HEK293 (cell line): ENCODE measurements at regions not wholly inside any gene's neighbourhood (a gene's known extent, or its start where the extent isn't known, plus 50 kb on each side); places are given as distances from the start of the nearest gene placed in this dataset.

Experiments used
- CTCF ChIA-PET: fragments of 350-600 bp; formaldehyde crosslinking; extraction: SDS; loops from one replicate; lab custom pipeline; 2021; ENCODE audit warnings: antibody characterized with exemption; lab: Yijun Ruan, JAX
- POLR2A ChIA-PET: fragments of 300-600 bp; formaldehyde crosslinking; extraction: SDS; loops from one replicate; lab custom pipeline; 2020; ENCODE audit warnings: antibody characterized with exemption, inconsistent platforms; lab: Yijun Ruan, JAX
- H3K27ac ChIP-seq: fragments of 200-500 bp; sonication (Bioruptor generic); 2 replicates; pipeline ENCODE4 v1.5.1; 2014; ENCODE audit warnings: low read depth, low read length, control low read depth, inconsistent platforms; ENCODE audit errors: extremely low read depth
- H3K36me3 ChIP-seq, 2 experiments: fragments of 200-500 bp in 1 of 2; sonication (Bioruptor generic) in 1 of 2; 1 replicate in 1 of 2; 2 replicates in 1 of 2; pipeline ENCODE4 v1.5.1; 2014 to 2017; ENCODE audit warnings: inconsistent platforms in 2 of 2, low read length in 2 of 2; ENCODE audit not compliant: control insufficient read depth in 2 of 2, insufficient read depth in 1 of 2
- H3K4me1 ChIP-seq: fragments of 200-500 bp; sonication (Bioruptor generic); 2 replicates; pipeline ENCODE4 v1.5.1; 2014; ENCODE audit warnings: mild to moderate bottlenecking, low read length, inconsistent platforms; ENCODE audit not compliant: control insufficient read depth, insufficient read depth
- H3K4me3 ChIP-seq: 2 replicates; pipeline ENCODE4 v1.5.1; 2011; ENCODE audit warnings: low read depth, mild to moderate bottlenecking, control low read depth, low read length, moderate library complexity
- H3K9me3 ChIP-seq: fragments of 200-500 bp; sonication (Bioruptor generic); 2 replicates; pipeline ENCODE4 v1.5.1; 2014; ENCODE audit warnings: low read depth, low read length, inconsistent platforms; ENCODE audit not compliant: control insufficient read depth, insufficient read depth
- ELK4 ChIP-seq: IDR thresholded peaks from 2 replicates; pipeline ENCODE4 v1.6.1; 2011; ENCODE audit warnings: mild to moderate bottlenecking, low read depth, low read length, borderline replicate concordance
- GFI1B ChIP-seq: fragments of 450-650 bp; formaldehyde crosslinking; IDR thresholded peaks from 2 replicates; pipeline ENCODE4 v1.5.1; 2016; ENCODE audit warnings: missing biosample characterization, missing genetic modification characterization
- HOXC10 ChIP-seq: sonication (generic); formaldehyde crosslinking; IDR thresholded peaks from 2 replicates; pipeline ENCODE4 v1.8.1; 2023; ENCODE audit warnings: mild to moderate bottlenecking, missing genetic modification reagents
- OVOL3 ChIP-seq: fragments of 450-650 bp; formaldehyde crosslinking; IDR thresholded peaks from 2 replicates; pipeline ENCODE4 v1.5.1; 2016; ENCODE audit warnings: missing biosample characterization, missing genetic modification characterization
- SETDB1 ChIP-seq: IDR thresholded peaks from one replicate; pipeline ENCODE4 v1.6.1; 2017; ENCODE audit warnings: mild to moderate bottlenecking, low read length, moderate library complexity, mixed read lengths; ENCODE audit not compliant: insufficient read length
- YY2 ChIP-seq: fragments of 450-650 bp; formaldehyde crosslinking; IDR thresholded peaks from 2 replicates; pipeline ENCODE4 v1.5.1; 2016; ENCODE audit warnings: missing biosample characterization, missing genetic modification characterization
- ZBTB11 ChIP-seq: fragments of 450-650 bp; formaldehyde crosslinking; conservative IDR thresholded peaks from 2 replicates; pipeline ENCODE4 v1.5.1; 2016; ENCODE audit warnings: low read depth, missing biosample characterization, missing genetic modification characterization
- ZNF223 ChIP-seq: fragments of 450-650 bp; formaldehyde crosslinking; IDR thresholded peaks from 2 replicates; pipeline ENCODE4 v1.5.1; 2016; ENCODE audit warnings: missing biosample characterization, missing genetic modification characterization
- ZNF24 ChIP-seq: fragments of 450-650 bp; formaldehyde crosslinking; IDR thresholded peaks from 2 replicates; pipeline ENCODE4 v1.5.1; 2016; ENCODE audit warnings: missing biosample characterization, missing genetic modification characterization
- ZNF26 ChIP-seq: fragments of 450-650 bp; formaldehyde crosslinking; IDR thresholded peaks from 2 replicates; pipeline ENCODE4 v1.5.1; 2016; ENCODE audit warnings: missing biosample characterization, missing genetic modification characterization
- ZNF274 ChIP-seq, 2 experiments: fragments of 200-500 bp in 1 of 2; fragments of 450-650 bp in 1 of 2; sonication (Bioruptor generic) in 1 of 2; formaldehyde crosslinking in 1 of 2; IDR thresholded peaks; 2 replicates each; pipeline versions ENCODE4 v1.5.1 to v1.6.1; 2014 to 2016; ENCODE audit warnings: borderline replicate concordance in 1 of 2, inconsistent platforms in 1 of 2, low read length in 1 of 2, missing biosample characterization in 1 of 2, missing genetic modification characterization in 1 of 2
- ZNF335 ChIP-seq: fragments of 450-650 bp; formaldehyde crosslinking; conservative IDR thresholded peaks from 2 replicates; pipeline ENCODE4 v1.5.1; 2016; ENCODE audit warnings: missing biosample characterization, missing genetic modification characterization
- ZNF416 ChIP-seq: fragments of 450-650 bp; formaldehyde crosslinking; IDR thresholded peaks from 2 replicates; pipeline ENCODE4 v1.5.1; 2016; ENCODE audit warnings: missing biosample characterization, missing genetic modification characterization
- ZNF555 ChIP-seq: fragments of 450-650 bp; formaldehyde crosslinking; conservative IDR thresholded peaks from 2 replicates; pipeline ENCODE4 v1.5.1; 2017; ENCODE audit warnings: missing biosample characterization, mild to moderate bottlenecking, missing genetic modification characterization, inconsistent platforms
- ZNF558 ChIP-seq: fragments of 450-650 bp; formaldehyde crosslinking; IDR thresholded peaks from 2 replicates; pipeline ENCODE4 v1.5.1; 2016; ENCODE audit warnings: missing biosample characterization, missing genetic modification characterization
- ZNF629 ChIP-seq: fragments of 450-650 bp; formaldehyde crosslinking; IDR thresholded peaks from 2 replicates; pipeline ENCODE4 v1.5.1; 2017; ENCODE audit warnings: missing biosample characterization, missing genetic modification characterization
- ZNF658 ChIP-seq: fragments of 450-650 bp; formaldehyde crosslinking; IDR thresholded peaks from 2 replicates; pipeline ENCODE4; 2016; ENCODE audit warnings: missing biosample characterization, missing genetic modification characterization
- ZNF660 ChIP-seq: fragments of 450-650 bp; IDR thresholded peaks from 2 replicates; pipeline ENCODE4 v1.5.1; 2018; ENCODE audit warnings: missing biosample characterization, mild to moderate bottlenecking, missing genetic modification characterization
- ZNF76 ChIP-seq: fragments of 450-650 bp; formaldehyde crosslinking; IDR thresholded peaks from 2 replicates; pipeline ENCODE4; 2016; ENCODE audit warnings: low read depth, missing biosample characterization, missing genetic modification characterization, borderline replicate concordance
- ZSCAN4 ChIP-seq: fragments of 450-650 bp; formaldehyde crosslinking; IDR thresholded peaks from 2 replicates; pipeline ENCODE4 v1.5.1; 2017; ENCODE audit warnings: missing biosample characterization, missing genetic modification characterization
- TF ChIP-seq, protein P1 (sequence below): fragments of 450-650 bp; formaldehyde crosslinking; IDR thresholded peaks from 2 replicates; pipeline ENCODE4 v1.5.1; 2017; ENCODE audit warnings: missing biosample characterization, mild to moderate bottlenecking, missing genetic modification characterization, moderate library complexity

DNA sequence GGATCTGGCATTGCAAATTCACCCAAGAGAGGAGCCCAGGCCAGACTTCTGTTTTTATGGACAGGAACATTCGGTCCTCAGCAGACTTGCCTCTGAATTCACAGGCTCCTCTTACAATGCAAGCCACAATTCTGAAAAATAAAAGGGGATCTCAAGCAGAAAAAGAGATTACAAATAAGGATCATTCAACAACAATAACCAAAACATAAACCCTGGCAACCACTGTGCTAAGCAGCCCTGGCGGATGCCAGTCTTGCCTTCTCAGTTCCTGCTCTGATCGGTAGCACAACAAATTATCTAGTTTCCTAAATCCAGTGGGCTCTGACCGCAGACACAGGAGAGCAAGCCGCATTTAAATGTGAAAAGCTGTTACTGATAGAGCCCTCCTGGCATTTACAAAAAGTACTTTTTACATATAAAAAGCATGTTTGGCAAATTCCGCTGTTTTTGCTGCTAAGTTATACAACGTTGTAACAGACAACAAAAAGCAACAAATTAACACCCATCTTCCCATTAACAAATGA lies 123.4 kb upstream of the FOXD3 start (continued):
- TF ChIP-seq ZNF76 (no peak), ZNF223 (tag by site-specific recombination) (no peak)
- TF ChIP-seq, all 188 proteins: peak for 0

DNA sequence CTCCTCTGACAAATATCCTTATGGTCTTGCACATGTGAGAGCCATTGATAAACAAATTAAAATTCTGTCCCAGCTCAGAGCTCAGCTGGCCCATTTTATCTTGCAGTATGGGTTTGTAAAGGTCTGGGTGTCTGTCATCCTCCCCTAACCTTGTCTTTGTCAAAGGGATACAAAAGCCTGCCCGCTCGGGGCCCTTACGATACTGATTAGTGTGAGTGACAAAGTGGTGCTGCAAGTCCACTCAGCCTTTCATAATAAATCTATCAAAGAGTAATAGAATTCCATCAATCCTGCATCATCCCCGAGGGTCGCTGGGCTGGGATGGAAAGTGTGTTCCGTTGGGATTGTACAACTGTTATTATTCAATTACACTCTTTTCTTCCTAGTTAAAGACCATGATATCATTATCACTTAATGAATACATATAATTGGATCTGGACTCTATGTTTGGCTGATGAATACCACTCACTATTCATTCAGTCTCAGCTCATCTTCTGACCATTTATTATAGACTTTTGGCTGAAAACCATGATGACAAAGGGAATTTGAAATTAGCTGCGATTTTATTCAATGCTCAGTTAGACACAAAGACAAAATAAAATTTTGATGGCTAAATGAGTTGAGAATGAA lies 122.5 kb upstream of the FOXD3 start:
- Histone ChIP-seq H3K4me1 (no peaks in the 10 kb centered on the region), H3K4me3 (no peak overlapping the region), H3K36me3 (no peaks in the 10 kb centered on the region), H3K27ac (no peak overlapping the region), H3K9me3 (no peaks in the 10 kb centered on the region)
- ChIA-PET POLR2A (no interaction called here), CTCF (interaction anchor here (2.1 kb wide), 1 partner anchor 10 kb away, joined by 11 read pairs; no protein-coding TSS in a partner anchor)
- TF ChIP-seq ZNF26 (tag by site-specific recombination) (no peak), ZNF558 (tag by site-specific recombination) (no peak), YY2 (tag by site-specific recombination) (no peak)

DNA sequence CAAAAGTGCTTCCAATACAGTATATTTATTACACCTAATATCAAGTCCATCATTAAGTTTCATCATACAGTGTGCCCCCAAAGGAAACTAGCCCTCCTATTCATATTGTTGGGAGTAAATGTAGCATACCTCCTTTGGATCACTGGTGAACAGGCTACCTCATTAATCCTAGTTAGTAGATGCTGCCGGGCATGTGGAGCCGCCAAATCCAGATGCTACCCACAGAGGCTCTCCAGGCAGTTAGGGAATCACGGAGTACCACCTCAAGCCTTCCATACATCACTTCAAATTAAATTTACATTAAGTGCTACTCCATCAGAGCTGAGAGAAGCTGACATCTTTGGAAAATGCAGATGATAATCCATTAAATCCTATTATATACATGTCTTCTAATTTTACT lies 121.7 kb upstream of the FOXD3 start:
- H3K4me3 ChIP-seq, result no peak overlapping the region
- POLR2A ChIA-PET, result no interaction called here
- TF ChIP-seq ZNF660, result no peak
- no peak for TF ChIP-seq ZBTB11 (tag by site-specific recombination)
- TF ChIP-seq HOXC10, result no peak
- no peak for TF ChIP-seq ELK4
- no peaks in the 10 kb centered on the region for H3K36me3 ChIP-seq
- CTCF ChIA-PET, result interaction anchor here (0.8 to 2.1 kb wide), 2 partner anchors 11 to 1418 kb away, joined by 3 to 11 read pairs; no protein-coding TSS in a partner anchor
- no peaks in the 10 kb centered on the region for H3K9me3 ChIP-seq
- no peaks in the 10 kb centered on the region for H3K4me1 ChIP-seq
- H3K27ac ChIP-seq, result no peak overlapping the region

- H3K36me3 ChIP-seq, result no peaks in the 10 kb centered on the region
- no peak overlapping the region for H3K4me3 ChIP-seq
- no peaks in the 10 kb centered on the region for H3K9me3 ChIP-seq
- ChIA-PET POLR2A (no interaction called here), CTCF (interaction anchor here (0.7 kb wide), 1 partner anchor 54 kb away, joined by 3 read pairs; no protein-coding TSS in a partner anchor)
- H3K4me1 ChIP-seq, result no peaks in the 10 kb centered on the region
- H3K27ac ChIP-seq, result no peak overlapping the region
- TF ChIP-seq ZNF335 (tag by site-specific recombination), result no peak
- TF ChIP-seq ZNF629 (tag by site-specific recombination), result no peak
- TF ChIP-seq ZNF274 (IDR thresholded peaks at IDR 0.05; ENCODE audit: low read length), result no peak
- no peak for TF ChIP-seq ZNF274 (tag by site-specific recombination; IDR thresholded peaks at IDR 0.05; ENCODE audit: borderline replicate concordance)
- no peak for TF ChIP-seq GFI1B (tag by site-specific recombination)
- TF ChIP-seq ZNF555 (tag by site-specific recombination), result no peak
- no peak for TF ChIP-seq ZNF24 (tag by site-specific recombination)
- TF ChIP-seq ZSCAN4 (tag by site-specific recombination), result no peak
- TF ChIP-seq ZNF416 (tag by site-specific recombination), result no peak
- TF ChIP-seq SETDB1, result no peak
- TF ChIP-seq ZNF658 (tag by site-specific recombination), result no peak
- no peak for TF ChIP-seq OVOL3 (tag by site-specific recombination)
- TF ChIP-seq, protein P1, sequence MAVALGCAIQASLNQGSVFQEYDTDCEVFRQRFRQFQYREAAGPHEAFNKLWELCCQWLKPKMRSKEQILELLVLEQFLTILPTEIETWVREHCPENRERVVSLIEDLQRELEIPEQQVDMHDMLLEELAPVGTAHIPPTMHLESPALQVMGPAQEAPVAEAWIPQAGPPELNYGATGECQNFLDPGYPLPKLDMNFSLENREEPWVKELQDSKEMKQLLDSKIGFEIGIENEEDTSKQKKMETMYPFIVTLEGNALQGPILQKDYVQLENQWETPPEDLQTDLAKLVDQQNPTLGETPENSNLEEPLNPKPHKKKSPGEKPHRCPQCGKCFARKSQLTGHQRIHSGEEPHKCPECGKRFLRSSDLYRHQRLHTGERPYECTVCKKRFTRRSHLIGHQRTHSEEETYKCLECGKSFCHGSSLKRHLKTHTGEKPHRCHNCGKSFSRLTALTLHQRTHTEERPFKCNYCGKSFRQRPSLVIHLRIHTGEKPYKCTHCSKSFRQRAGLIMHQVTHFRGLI, result no peak
Measured at GRCh38 chr1:63203641-63204040, 118.7 kb upstream of the FOXD3 start.
